Testis (tissue), 2 donors: ENCODE measurements at regions not wholly inside any gene's neighbourhood (a gene's known extent, or its start where the extent isn't known, plus 50 kb on each side); places are given as distances from the start of the nearest gene placed in this dataset.

ENCODE experiments used
- CTCF ChIP-seq, 3 experiments: fragments of 450-650 bp in 2 of 3; fragments of 200-600 bp in 1 of 3; sonication (generic) in 1 of 3; IDR thresholded peaks; one replicate each; pipeline ENCODE4 v1.5.1; 2016 to 2019; ENCODE audit warnings: antibody characterized with exemption in 3 of 3, mild to moderate bottlenecking in 2 of 3, moderate library complexity in 1 of 3
- POLR2A ChIP-seq: fragments of 450-650 bp; IDR thresholded peaks from one replicate; pipeline ENCODE4 v1.6.1; 2017; ENCODE audit warnings: antibody characterized with exemption, mild to moderate bottlenecking, moderate library complexity

- TF ChIP-seq CTCF (IDR thresholded peaks at IDR 0.05) (no peak), POLR2A (no peak)
Measured at GRCh38 chr12:127987199-127987901, 279.6 kb upstream of the TMEM132C start.
